GM19239 (cell line): ENCODE measurements at regions not wholly inside any gene's neighbourhood (a gene's known extent, or its start where the extent isn't known, plus 50 kb on each side); places are given as distances from the start of the nearest gene placed in this dataset.
"Not testable (repeated sequence)": the region's sequence is repeated elsewhere in the genome, so short reads cannot be mapped to it uniquely, and the experiment has no call there.

ENCODE experiments used
- DNase-seq: peaks from one replicate; pipeline ENCODE4 v3.0.0; 2011; ENCODE audit warnings: low spot score; ENCODE audit not compliant: insufficient read length
- FAIRE-seq: peaks from 2 replicates; lab custom pipeline; 2011; peaks lifted over from hg19 to GRCh38; lab: Jason Lieb, UNC

GRCh38 chr15:20372416-20372815, 169.2 kb downstream of the GOLGA6L6 start:
- FAIRE-seq: not testable (repeated sequence)

GRCh38 chr15:20369500-20369899, 172.1 kb downstream of the GOLGA6L6 start:
- DNase-seq (no peak), FAIRE-seq (peak; percentile 55)

More at GRCh38 chr15:20372416-20372815, 169.2 kb downstream of the GOLGA6L6 start:
- not testable (repeated sequence) for DNase-seq

GRCh38 chr15:20368974-20369373, 172.6 kb downstream of the GOLGA6L6 start:
- DNase-seq (no peak), FAIRE-seq (no peak)

GRCh38 chr15:20367093-20367492, 174.5 kb downstream of the GOLGA6L6 start:
- DNase-seq (no peak), FAIRE-seq (no peak)

GRCh38 chr15:20363591-20363990, 178.0 kb downstream of the GOLGA6L6 start:
- DNase-seq: not testable (repeated sequence)
- FAIRE-seq: peak; percentile 55

GRCh38 chr15:20361091-20361490, 180.5 kb downstream of the GOLGA6L6 start:
- FAIRE-seq: no peak
- DNase-seq: no peak

- FAIRE-seq: no peak
- DNase-seq: no peak
Measured at GRCh38 chr15:20358779-20359414, 182.7 kb downstream of the GOLGA6L6 start.

- FAIRE-seq: no peak
Measured at GRCh38 chr15:20358066-20358778, 183.4 kb downstream of the GOLGA6L6 start.

GRCh38 chr15:20357481-20358065, 184.0 kb downstream of the GOLGA6L6 start:
- FAIRE-seq: no peak
- DNase-seq: no peak

More at GRCh38 chr15:20358066-20358778, 183.4 kb downstream of the GOLGA6L6 start:
- DNase-seq: no peak

GRCh38 chr15:20356911-20357480, 184.6 kb downstream of the GOLGA6L6 start:
- FAIRE-seq: no peak
- DNase-seq: no peak

- peak; percentile 72 for FAIRE-seq
- peak; percentile 93 for DNase-seq
Measured at GRCh38 chr15:20356444-20356910, 185.1 kb downstream of the GOLGA6L6 start.

- DNase-seq (no peak), FAIRE-seq (no peak)
Measured at GRCh38 chr15:20355256-20355868, 186.2 kb downstream of the GOLGA6L6 start.

- not testable (repeated sequence) for FAIRE-seq, DNase-seq
Measured at GRCh38 chr15:20354884-20355223, 186.7 kb downstream of the GOLGA6L6 start.

GRCh38 chr15:20353966-20354883, 187.4 kb downstream of the GOLGA6L6 start:
- no peak for FAIRE-seq
- DNase-seq: no peak

- FAIRE-seq: no peak
- peak; percentile 27 for DNase-seq
Measured at GRCh38 chr15:20352241-20353200, 189.1 kb downstream of the GOLGA6L6 start.

GRCh38 chr15:20351448-20351971, 190.1 kb downstream of the GOLGA6L6 start:
- DNase-seq (no peak), FAIRE-seq (no peak)

- FAIRE-seq (no peak), DNase-seq (no peak)
Measured at GRCh38 chr15:20349774-20350498, 191.7 kb downstream of the GOLGA6L6 start.
